Omental fat pad (tissue), 3 donors: ENCODE measurements at regions not wholly inside any gene's neighbourhood (a gene's known extent, or its start where the extent isn't known, plus 50 kb on each side); places are given as distances from the start of the nearest gene placed in this dataset.
A peak's percentile ranks its signal among the peaks of the same experiment; 100 is the strongest.

Experiments used
- ATAC-seq: fragments of 150-250 bp; one replicate; pipeline ENCODE4 v1.9.1; 2016; ENCODE audit warnings: mild to moderate bottlenecking, moderate library complexity; ENCODE audit not compliant: low FRiP score
- DNase-seq: peaks from one replicate; pipeline ENCODE4 v3.0.0-alpha.2; 2019; ENCODE audit warnings: low spot score
- CTCF ChIP-seq, 3 donors: fragments of 450-650 bp; IDR thresholded peaks; one replicate each; pipeline ENCODE4 v1.5.1; 2016 to 2017; ENCODE audit warnings: antibody characterized with exemption in 3 of 3, mild to moderate bottlenecking in 3 of 3, moderate library complexity in 2 of 3

GRCh38 chr20:58600756-58601155 is 50.3 kb upstream of the STX16 start:
- no peak for ATAC-seq
- TF ChIP-seq CTCF (IDR thresholded peaks at IDR 0.05): no peak

GRCh38 chr20:58599966-58600365 is 51.1 kb upstream of the STX16 start:
- DNase-seq (no peak), ATAC-seq (no peak)
- no peak for TF ChIP-seq CTCF (IDR thresholded peaks at IDR 0.05)

More at GRCh38 chr20:58600756-58601155, 50.3 kb upstream of the STX16 start:
- DNase-seq: no peak

- no peak for DNase-seq
- ATAC-seq: peak; percentile 20
- TF ChIP-seq CTCF (IDR thresholded peaks at IDR 0.05): no peak
Measured at GRCh38 chr20:58598211-58599015, 52.7 kb upstream of the STX16 start.

- DNase-seq: no peak
- TF ChIP-seq CTCF (IDR thresholded peaks at IDR 0.05): no peak
- ATAC-seq: no peak
Measured at GRCh38 chr20:58597249-58597891, 53.7 kb upstream of the STX16 start.

- DNase-seq (no peak), ATAC-seq (no peak)
- no peak for TF ChIP-seq CTCF (IDR thresholded peaks at IDR 0.05)
Measured at GRCh38 chr20:58596750-58597248, 54.3 kb upstream of the STX16 start.

- ATAC-seq: no peak
- TF ChIP-seq CTCF (IDR thresholded peaks at IDR 0.05): no peak
- DNase-seq: no peak
Measured at GRCh38 chr20:58596244-58596643, 54.8 kb upstream of the STX16 start.
